ENCODE measurements at regions not wholly inside any gene's neighbourhood (a gene's known extent, or its start where the extent isn't known, plus 50 kb on each side); places are given as distances from the start of the nearest gene placed in this dataset.
"Not testable (repeated sequence)": the region's sequence is repeated elsewhere in the genome, so short reads cannot be mapped to it uniquely, and the experiment has no call there.

- H3K27me3 ChIP-seq (ENCODE audit: control insufficient read depth, insufficient read depth, low read length), result no peaks in the 10 kb centered on the region
These were observed 267.8 kb downstream of the TSN start for GRCh38 chr2:122023059-122023864.

GRCh38 chr2:122027510-122028217, 272.2 kb downstream of the TSN start:
- Histone ChIP-seq H3K9ac (ENCODE audit: low read depth, low read length) (no peak overlapping the region), H3K4me1 (ENCODE audit: control insufficient read depth, insufficient read depth, low read length) (peaks cover 4% of the 10 kb centered on the region), H3K4me3 (ENCODE audit: low read depth, low read length) (no peak overlapping the region), H3K36me3 (ENCODE audit: control insufficient read depth, insufficient read depth, low read length) (no peaks in the 10 kb centered on the region), H3K27me3 (ENCODE audit: control insufficient read depth, insufficient read depth, low read length) (no peaks in the 10 kb centered on the region), H3K9me3 (ENCODE audit: control insufficient read depth, insufficient read depth, low read length) (no peaks in the 10 kb centered on the region)

More at GRCh38 chr2:122023059-122023864, 267.8 kb downstream of the TSN start:
- Histone ChIP-seq H3K36me3 (ENCODE audit: control insufficient read depth, insufficient read depth, low read length) (no peaks in the 10 kb centered on the region), H3K4me1 (ENCODE audit: control insufficient read depth, insufficient read depth, low read length) (peaks cover 4% of the 10 kb centered on the region), H3K9ac (ENCODE audit: low read depth, low read length) (no peak overlapping the region), H3K9me3 (ENCODE audit: control insufficient read depth, insufficient read depth, low read length) (no peaks in the 10 kb centered on the region), H3K4me3 (ENCODE audit: low read depth, low read length) (no peak overlapping the region)

- H3K4me1 ChIP-seq (ENCODE audit: control insufficient read depth, insufficient read depth, low read length), result no peaks in the 10 kb centered on the region
- no peak overlapping the region for H3K9ac ChIP-seq (ENCODE audit: low read depth, low read length)
- no peaks in the 10 kb centered on the region for H3K9me3 ChIP-seq (ENCODE audit: control insufficient read depth, insufficient read depth, low read length)
- H3K4me3 ChIP-seq (ENCODE audit: low read depth, low read length), result no peak overlapping the region
- no peaks in the 10 kb centered on the region for H3K36me3 ChIP-seq (ENCODE audit: control insufficient read depth, insufficient read depth, low read length)
- no peaks in the 10 kb centered on the region for H3K27me3 ChIP-seq (ENCODE audit: control insufficient read depth, insufficient read depth, low read length)
These were observed 273.1 kb downstream of the TSN start for GRCh38 chr2:122028371-122029100.

- no peaks in the 10 kb centered on the region for H3K9me3 ChIP-seq (ENCODE audit: control insufficient read depth, insufficient read depth, low read length)
- no peak overlapping the region for H3K4me3 ChIP-seq (ENCODE audit: low read depth, low read length)
- no peaks in the 10 kb centered on the region for H3K36me3 ChIP-seq (ENCODE audit: control insufficient read depth, insufficient read depth, low read length)
- no peaks in the 10 kb centered on the region for H3K4me1 ChIP-seq (ENCODE audit: control insufficient read depth, insufficient read depth, low read length)
- no peak overlapping the region for H3K9ac ChIP-seq (ENCODE audit: low read depth, low read length)
- no peaks in the 10 kb centered on the region for H3K27me3 ChIP-seq (ENCODE audit: control insufficient read depth, insufficient read depth, low read length)
These were observed 274.0 kb downstream of the TSN start for GRCh38 chr2:122029456-122029855.

- no peaks in the 10 kb centered on the region for H3K27me3 ChIP-seq (ENCODE audit: control insufficient read depth, insufficient read depth, low read length)
These were observed 274.5 kb downstream of the TSN start for GRCh38 chr2:122029945-122030344.

GRCh38 chr2:122031544-122032263, 276.3 kb downstream of the TSN start:
- Histone ChIP-seq H3K4me1 (ENCODE audit: control insufficient read depth, insufficient read depth, low read length) (no peaks in the 10 kb centered on the region), H3K9me3 (ENCODE audit: control insufficient read depth, insufficient read depth, low read length) (no peaks in the 10 kb centered on the region), H3K9ac (ENCODE audit: low read depth, low read length) (no peak overlapping the region), H3K36me3 (ENCODE audit: control insufficient read depth, insufficient read depth, low read length) (no peaks in the 10 kb centered on the region), H3K27me3 (ENCODE audit: control insufficient read depth, insufficient read depth, low read length) (no peaks in the 10 kb centered on the region), H3K4me3 (ENCODE audit: low read depth, low read length) (no peak overlapping the region)

More at GRCh38 chr2:122029945-122030344, 274.5 kb downstream of the TSN start:
- H3K9ac ChIP-seq (ENCODE audit: low read depth, low read length), result no peak overlapping the region
- H3K36me3 ChIP-seq (ENCODE audit: control insufficient read depth, insufficient read depth, low read length), result no peaks in the 10 kb centered on the region
- H3K9me3 ChIP-seq (ENCODE audit: control insufficient read depth, insufficient read depth, low read length), result no peaks in the 10 kb centered on the region
- no peak overlapping the region for H3K4me3 ChIP-seq (ENCODE audit: low read depth, low read length)
- no peaks in the 10 kb centered on the region for H3K4me1 ChIP-seq (ENCODE audit: control insufficient read depth, insufficient read depth, low read length)

GRCh38 chr2:122032264-122032645, 276.8 kb downstream of the TSN start:
- no peak overlapping the region for H3K9ac ChIP-seq (ENCODE audit: low read depth, low read length)
- H3K4me1 ChIP-seq (ENCODE audit: control insufficient read depth, insufficient read depth, low read length), result no peaks in the 10 kb centered on the region
- H3K9me3 ChIP-seq (ENCODE audit: control insufficient read depth, insufficient read depth, low read length), result no peaks in the 10 kb centered on the region
- no peaks in the 10 kb centered on the region for H3K36me3 ChIP-seq (ENCODE audit: control insufficient read depth, insufficient read depth, low read length)
- no peak overlapping the region for H3K4me3 ChIP-seq (ENCODE audit: low read depth, low read length)
- no peaks in the 10 kb centered on the region for H3K27me3 ChIP-seq (ENCODE audit: control insufficient read depth, insufficient read depth, low read length)

GRCh38 chr2:122033778-122034177, 278.3 kb downstream of the TSN start:
- H3K27me3 ChIP-seq (ENCODE audit: control insufficient read depth, insufficient read depth, low read length), result no peaks in the 10 kb centered on the region

GRCh38 chr2:122034344-122034743, 278.9 kb downstream of the TSN start:
- H3K4me3 ChIP-seq (ENCODE audit: low read depth, low read length), result no peak overlapping the region

More at GRCh38 chr2:122033778-122034177, 278.3 kb downstream of the TSN start:
- H3K36me3 ChIP-seq (ENCODE audit: control insufficient read depth, insufficient read depth, low read length), result no peaks in the 10 kb centered on the region
- no peaks in the 10 kb centered on the region for H3K9me3 ChIP-seq (ENCODE audit: control insufficient read depth, insufficient read depth, low read length)
- no peaks in the 10 kb centered on the region for H3K4me1 ChIP-seq (ENCODE audit: control insufficient read depth, insufficient read depth, low read length)
- no peak overlapping the region for H3K9ac ChIP-seq (ENCODE audit: low read depth, low read length)
- no peak overlapping the region for H3K4me3 ChIP-seq (ENCODE audit: low read depth, low read length)

GRCh38 chr2:122034777-122035176, 279.3 kb downstream of the TSN start:
- no peaks in the 10 kb centered on the region for H3K4me1 ChIP-seq (ENCODE audit: control insufficient read depth, insufficient read depth, low read length)
- no peaks in the 10 kb centered on the region for H3K27me3 ChIP-seq (ENCODE audit: control insufficient read depth, insufficient read depth, low read length)
- no peaks in the 10 kb centered on the region for H3K9me3 ChIP-seq (ENCODE audit: control insufficient read depth, insufficient read depth, low read length)
- no peak overlapping the region for H3K9ac ChIP-seq (ENCODE audit: low read depth, low read length)
- no peaks in the 10 kb centered on the region for H3K36me3 ChIP-seq (ENCODE audit: control insufficient read depth, insufficient read depth, low read length)
- no peak overlapping the region for H3K4me3 ChIP-seq (ENCODE audit: low read depth, low read length)

More at GRCh38 chr2:122034344-122034743, 278.9 kb downstream of the TSN start:
- Histone ChIP-seq H3K9me3 (ENCODE audit: control insufficient read depth, insufficient read depth, low read length) (no peaks in the 10 kb centered on the region), H3K36me3 (ENCODE audit: control insufficient read depth, insufficient read depth, low read length) (no peaks in the 10 kb centered on the region), H3K9ac (ENCODE audit: low read depth, low read length) (no peak overlapping the region), H3K27me3 (ENCODE audit: control insufficient read depth, insufficient read depth, low read length) (no peaks in the 10 kb centered on the region), H3K4me1 (ENCODE audit: control insufficient read depth, insufficient read depth, low read length) (no peaks in the 10 kb centered on the region)

- H3K36me3 ChIP-seq (ENCODE audit: control insufficient read depth, insufficient read depth, low read length); H3K27me3 ChIP-seq (ENCODE audit: control insufficient read depth, insufficient read depth, low read length); H3K9ac ChIP-seq (ENCODE audit: low read depth, low read length); H3K4me3 ChIP-seq (ENCODE audit: low read depth, low read length); H3K9me3 ChIP-seq (ENCODE audit: control insufficient read depth, insufficient read depth, low read length); H3K4me1 ChIP-seq (ENCODE audit: control insufficient read depth, insufficient read depth, low read length): not testable (repeated sequence)
These were observed 283.4 kb downstream of the TSN start for GRCh38 chr2:122038816-122039215.

Data from iPS-15b (cell line).